ENCODE measurements at regions not wholly inside any gene's neighbourhood (a gene's known extent, or its start where the extent isn't known, plus 50 kb on each side); places are given as distances from the start of the nearest gene placed in this dataset.

GRCh38 chr4:176561368-176561767, 231.4 kb downstream of the VEGFC start:
- Histone ChIP-seq H3K4me3 (replicated peaks in 1 of 3; ENCODE audit: insufficient read depth in 1 of 3, low read depth in 2 of 3, low read length in 3 of 3) (no peak overlapping the region), H3K9me3 (ENCODE audit: low read length) (no peaks in the 10 kb centered on the region), H4K20me1 (ENCODE audit: insufficient read depth, low read length) (no peaks in the 10 kb centered on the region), H3K36me3 (replicated peaks in 1 of 2; ENCODE audit: control insufficient read depth in 1 of 2, insufficient read depth in 2 of 2, low read length in 2 of 2) (no peaks in the 10 kb centered on the region), H2AFZ (ENCODE audit: low read length) (no peak overlapping the region), H3K9ac (ENCODE audit: insufficient read depth, low read depth, low read length) (no peak overlapping the region), H3K4me2 (ENCODE audit: low read depth, low read length) (no peak overlapping the region), H3K79me2 (ENCODE audit: insufficient read depth, low read length) (no peaks in the 10 kb centered on the region), H3K4me1 (ENCODE audit: insufficient read depth, low read length) (no peaks in the 10 kb centered on the region), H3K27me3 (ENCODE audit: control insufficient read depth in 1 of 2, insufficient read depth in 2 of 2, low read length in 2 of 2) (no peaks in the 10 kb centered on the region), H3K27ac (ENCODE audit: extremely low read length, insufficient read depth, low read length) (no peak overlapping the region)
- ChIA-PET CTCF (ENCODE audit: low intra/inter-chr PET ratio, low total read pairs) (no interaction called here), POLR2A (no interaction called here)
- BruUV-seq (replicated peaks) = no TSS peak
- intact Hi-C loops (cut with micrococcal nuclease; ENCODE audit: unreplicated experiment) (no loop called here), in situ Hi-C loops (cut with HindIII; ENCODE audit: extremely low pct_ligation_motif_present, low pct_unique_long_range_greater_than_20kb) (no loop called here)
- DNase-seq (ENCODE audit: low spot score) (no peak), ATAC-seq (no peak), FAIRE-seq (no peak)
- 13% methylated on average over 4 of the region's 4 CpGs for WGBS (ENCODE audit: low lambda C conversion rate)
- no peak for TF ChIP-seq HMGA1 (CRISPR knock-in tag; conservative IDR thresholded peaks at IDR 0.05)
- TF ChIP-seq ZNF280B (CRISPR knock-in tag; IDR thresholded peaks at IDR 0.05; ENCODE audit: borderline replicate concordance) = no peak
- no peak for TF ChIP-seq MED1 (CRISPR knock-in tag; IDR thresholded peaks at IDR 0.05)
- no peak for TF ChIP-seq ZNF225 (CRISPR knock-in tag; IDR thresholded peaks at IDR 0.05)
- no peak for TF ChIP-seq ZNF562 (CRISPR knock-in tag; IDR thresholded peaks at IDR 0.05; ENCODE audit: borderline replicate concordance)
- no peak for TF ChIP-seq RARG (CRISPR knock-in tag; IDR thresholded peaks at IDR 0.05; ENCODE audit: low read depth)
- TF ChIP-seq AKAP8 (CRISPR knock-in tag; IDR thresholded peaks at IDR 0.05) = no peak
- no peak for TF ChIP-seq ZZZ3 (CRISPR knock-in tag; IDR thresholded peaks at IDR 0.05; ENCODE audit: borderline replicate concordance)
- no peak for TF ChIP-seq MAX (IDR thresholded peaks at IDR 0.05)
- no peak for TF ChIP-seq ZNF441 (CRISPR knock-in tag; IDR thresholded peaks at IDR 0.05; ENCODE audit: borderline replicate concordance)
- TF ChIP-seq ZNF749 (CRISPR knock-in tag; IDR thresholded peaks at IDR 0.05; ENCODE audit: borderline replicate concordance) = no peak
- TF ChIP-seq SOX13 (IDR thresholded peaks at IDR 0.05) = no peak
- TF ChIP-seq SOX13 (CRISPR knock-in tag; conservative IDR thresholded peaks at IDR 0.05 in 1 of 2, IDR thresholded peaks at IDR 0.05 in 1 of 2) = no peak
- no peak for TF ChIP-seq ZFP41 (CRISPR knock-in tag; IDR thresholded peaks at IDR 0.05; ENCODE audit: borderline replicate concordance)
- TF ChIP-seq SAP130 (CRISPR knock-in tag; IDR thresholded peaks at IDR 0.05; ENCODE audit: low read depth) = no peak
